Naive thymus-derived CD8-positive, alpha-beta T cell (primary cell): ENCODE measurements at regions not wholly inside any gene's neighbourhood (a gene's known extent, or its start where the extent isn't known, plus 50 kb on each side); places are given as distances from the start of the nearest gene placed in this dataset.

Experiments used
- ATAC-seq, 2 donors: fragments of 150-1000 bp; cut with Tn5 transposase in 1 of 2; sonication (Bioruptor Pico), chemical (Tn5 transposase) in 1 of 2; 1 replicate in 1 of 2; 2 replicates in 1 of 2; pipeline ENCODE4 v1.10.0; 2021; ENCODE audit warnings: mild to moderate bottlenecking in 2 of 2, moderate library complexity in 2 of 2
- POLR2A ChIA-PET: fragments of 350-600 bp; sonication (Branson Sonifier 250); formaldehyde crosslinking; loops from one replicate; lab custom pipeline; 2021; ENCODE audit warnings: antibody characterized with exemption; lab: Charles Lee
- DNase-seq, 10 donors: peaks; one replicate each; pipeline versions ENCODE4 v3.0.0 to v3.0.0-alpha.2; 2020 to 2022
- H3K27ac Mint-ChIP-seq, 10 donors: one replicate each; pipeline ENCODE4 v1.8.0; 2020 to 2022; ENCODE audit warnings: mild to moderate bottlenecking in 10 of 10, mixed read lengths in 10 of 10, moderate library complexity in 4 of 10, inconsistent platforms in 1 of 10
- H3K27me3 Mint-ChIP-seq, 5 donors: one replicate each; pipeline ENCODE4 v1.8.0; 2021 to 2022; ENCODE audit warnings: mixed read lengths in 5 of 5
- H3K36me3 Mint-ChIP-seq, 3 donors: one replicate each; pipeline ENCODE4 v1.8.0; 2020 to 2022; ENCODE audit warnings: mixed read lengths in 3 of 3, mild to moderate bottlenecking in 2 of 3, inconsistent platforms in 1 of 3
- H3K4me1 Mint-ChIP-seq, 4 donors: one replicate each; pipeline ENCODE4 v1.8.0; 2021 to 2022; ENCODE audit warnings: mixed read lengths in 4 of 4
- H3K4me3 Mint-ChIP-seq, 10 donors: one replicate each; pipeline ENCODE4 v1.8.0; 2020 to 2022; ENCODE audit warnings: mild to moderate bottlenecking in 10 of 10, mixed read lengths in 10 of 10, moderate library complexity in 6 of 10, inconsistent platforms in 1 of 10
- H3K9me3 Mint-ChIP-seq, 9 donors: one replicate each; pipeline ENCODE4 v1.8.0; 2020 to 2022; ENCODE audit warnings: mixed read lengths in 9 of 9, mild to moderate bottlenecking in 3 of 9, inconsistent platforms in 1 of 9, moderate library complexity in 1 of 9

DNA sequence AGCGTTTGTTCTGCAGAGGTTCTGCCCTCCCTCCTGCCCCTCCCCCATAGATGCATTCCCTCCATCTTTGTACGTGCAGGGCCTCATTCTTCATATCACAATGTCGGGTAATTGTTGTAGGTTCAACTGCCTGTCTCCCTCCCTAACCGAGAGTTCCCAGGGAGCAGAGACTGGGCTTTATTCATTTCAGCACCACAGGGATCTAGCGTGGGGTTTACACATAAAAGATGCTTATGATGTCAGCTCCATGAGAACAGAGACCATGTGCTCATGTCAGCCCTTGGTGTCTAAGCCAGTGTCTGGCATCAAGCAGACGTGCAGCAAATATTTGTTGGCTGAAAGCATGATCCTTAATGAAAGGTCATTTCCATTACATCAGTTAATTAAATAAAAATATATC is 298.9 kb upstream of the TRIB2 start:
- peaks cover 10 to 42% (median 36%) of the 10 kb centered on the region in 4 donors for H3K4me1 Mint-ChIP-seq
- ATAC-seq: no peak
- no peak for DNase-seq
- H3K9me3 Mint-ChIP-seq: no peaks in the 10 kb centered on the region
- no peak overlapping the region for H3K4me3 Mint-ChIP-seq
- POLR2A ChIA-PET: interaction anchor here (0.7 to 1.1 kb wide), 2 partner anchors 190 to 298 kb away, joined by 3 read pairs; no protein-coding TSS in a partner anchor
- H3K27ac Mint-ChIP-seq: no peak overlapping the region
- H3K36me3 Mint-ChIP-seq: no peaks in the 10 kb centered on the region
- H3K27me3 Mint-ChIP-seq: no peaks in the 10 kb centered on the region

DNA sequence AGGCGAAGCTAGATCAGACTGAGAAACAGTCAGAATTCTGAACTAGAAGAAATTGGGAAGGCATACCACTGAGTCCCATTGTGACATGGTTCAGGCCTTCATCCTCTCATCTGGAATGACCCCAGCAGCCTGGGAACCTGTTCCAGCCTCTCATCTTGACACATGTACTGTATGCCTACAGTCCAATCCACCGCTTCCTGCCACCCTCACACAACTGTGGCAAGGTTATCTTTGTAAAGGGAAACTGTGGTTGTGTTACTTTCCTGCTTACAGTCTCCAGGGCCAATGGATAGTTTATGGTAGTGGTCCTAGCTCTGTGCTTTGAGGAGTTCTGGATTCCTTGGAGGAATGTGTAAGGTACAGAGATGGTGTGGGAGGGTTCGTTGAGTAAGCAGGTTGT is 296.9 kb upstream of the TRIB2 start:
- H3K4me3 Mint-ChIP-seq: no peak overlapping the region
- DNase-seq (no peak), ATAC-seq (no peak)
- POLR2A ChIA-PET: no interaction called here
- peaks cover 9 to 36% (median 31%) of the 10 kb centered on the region in 4 donors for H3K4me1 Mint-ChIP-seq
- H3K27ac Mint-ChIP-seq: peak overlapping the region in 1 of 10 donors; percentile 61
- H3K9me3 Mint-ChIP-seq: no peaks in the 10 kb centered on the region
- H3K27me3 Mint-ChIP-seq: no peaks in the 10 kb centered on the region
- no peaks in the 10 kb centered on the region for H3K36me3 Mint-ChIP-seq

DNA sequence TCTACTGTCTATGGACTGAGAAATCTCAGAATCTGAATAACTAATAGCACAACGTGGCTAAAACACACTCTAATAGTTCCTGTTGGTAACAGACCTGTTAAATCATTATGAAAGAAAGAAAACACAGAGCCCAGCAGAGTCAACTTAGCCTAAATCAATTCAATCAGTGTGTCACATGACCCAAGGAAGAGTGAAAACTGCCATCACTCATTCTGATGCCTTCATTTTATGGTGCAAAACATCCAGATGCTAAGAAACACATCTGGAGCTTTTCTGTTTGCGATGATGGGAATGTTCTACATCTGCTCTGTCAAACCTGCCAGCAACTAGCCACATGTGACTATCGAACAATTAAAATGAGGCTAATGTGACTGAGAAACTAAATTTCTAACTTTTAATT is 295.7 kb upstream of the TRIB2 start:
- DNase-seq (no peak), ATAC-seq (no peak)
- no peaks in the 10 kb centered on the region for H3K9me3 Mint-ChIP-seq
- POLR2A ChIA-PET: no interaction called here
- no peak overlapping the region for H3K27ac Mint-ChIP-seq
- peaks cover 9 to 35% (median 28%) of the 10 kb centered on the region in 4 donors for H3K4me1 Mint-ChIP-seq
- H3K27me3 Mint-ChIP-seq: no peaks in the 10 kb centered on the region
- H3K36me3 Mint-ChIP-seq: no peaks in the 10 kb centered on the region
- H3K4me3 Mint-ChIP-seq: no peak overlapping the region

DNA sequence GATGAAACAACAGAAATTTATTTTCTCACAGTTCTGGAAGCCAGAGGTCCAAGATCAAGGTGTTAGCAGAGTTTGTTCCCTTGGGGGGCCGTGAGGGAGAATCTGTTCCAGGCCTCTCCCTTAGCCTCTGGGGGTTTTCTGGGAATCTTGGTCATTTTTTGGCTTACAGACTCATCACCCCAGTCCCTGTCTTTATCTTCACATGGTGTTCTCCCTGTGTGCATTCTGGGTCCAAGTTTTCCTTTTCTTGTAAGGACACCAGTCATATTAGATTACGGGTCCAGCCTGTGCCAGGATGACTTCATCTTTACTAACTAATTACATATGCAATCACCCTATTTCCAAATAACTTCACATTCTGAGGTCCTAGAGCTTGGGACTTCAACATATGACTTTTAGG is 292.5 kb upstream of the TRIB2 start:
- DNase-seq (no peak), ATAC-seq (no peak)
- no peaks in the 10 kb centered on the region for H3K9me3 Mint-ChIP-seq
- no peak overlapping the region for H3K4me3 Mint-ChIP-seq
- POLR2A ChIA-PET: no interaction called here
- H3K27me3 Mint-ChIP-seq: no peaks in the 10 kb centered on the region
- H3K36me3 Mint-ChIP-seq: no peaks in the 10 kb centered on the region
- peaks cover 3 to 16% (median 10%) of the 10 kb centered on the region in 4 donors for H3K4me1 Mint-ChIP-seq
- no peak overlapping the region for H3K27ac Mint-ChIP-seq

DNA sequence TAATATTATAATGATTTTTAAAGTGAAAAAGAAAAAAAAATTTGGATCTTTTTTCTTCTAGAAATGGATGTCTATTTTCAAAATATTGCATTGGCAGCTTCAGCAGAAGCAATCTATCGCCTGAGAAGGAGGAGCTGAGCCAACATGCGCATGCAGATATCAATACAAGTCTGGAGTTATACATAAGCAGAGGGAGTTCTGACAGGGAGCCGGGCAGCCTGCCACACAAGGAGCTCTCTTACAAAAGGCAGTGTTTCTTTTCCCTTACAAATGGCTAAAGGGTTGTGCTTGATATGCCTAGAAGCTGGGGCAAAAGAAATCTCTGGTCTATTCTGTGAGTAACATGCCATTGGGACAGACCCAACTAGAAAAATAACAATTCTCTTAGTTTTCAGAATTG is 291.9 kb upstream of the TRIB2 start:
- Mint-ChIP-seq H3K36me3 (no peaks in the 10 kb centered on the region), H3K4me3 (no peak overlapping the region), H3K4me1 (peaks cover 3 to 13% (median 11%) of the 10 kb centered on the region in 4 donors), H3K9me3 (no peaks in the 10 kb centered on the region), H3K27ac (no peak overlapping the region), H3K27me3 (no peaks in the 10 kb centered on the region)
- DNase-seq (no peak), ATAC-seq (no peak)
- POLR2A ChIA-PET: no interaction called here

DNA sequence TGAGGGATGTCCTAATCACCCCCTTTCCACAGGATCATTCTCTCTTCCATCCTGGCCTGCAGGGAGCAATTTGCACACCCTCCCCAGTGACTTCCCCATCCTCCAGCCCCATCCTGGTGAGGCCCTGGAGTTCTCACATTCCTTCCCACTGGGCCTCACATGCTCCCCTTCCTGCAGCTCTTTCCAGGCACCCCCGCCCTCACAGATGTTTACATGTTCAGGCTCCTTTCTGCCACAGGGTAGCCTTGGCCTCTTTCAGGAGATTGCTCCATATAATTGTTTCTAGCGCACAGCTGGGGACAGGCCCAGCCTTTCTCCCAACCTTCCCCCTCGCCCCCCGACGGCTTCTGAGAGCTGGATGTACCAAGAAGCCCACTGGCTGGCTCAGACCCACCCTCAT is 288.4 kb upstream of the TRIB2 start:
- Mint-ChIP-seq H3K9me3 (no peaks in the 10 kb centered on the region), H3K4me1 (peaks cover 7 to 22% (median 14%) of the 10 kb centered on the region in 4 donors), H3K27me3 (no peaks in the 10 kb centered on the region), H3K4me3 (no peak overlapping the region), H3K36me3 (no peaks in the 10 kb centered on the region), H3K27ac (peak overlapping the region in 3 of 10 donors; percentile 18 to 44 (median 36))
- POLR2A ChIA-PET: interaction anchor here (0.9 to 1.1 kb wide), 2 partner anchors 129 to 281 kb away, joined by 3 read pairs; no protein-coding TSS in a partner anchor
- ATAC-seq: no peak
- no peak for DNase-seq

DNA sequence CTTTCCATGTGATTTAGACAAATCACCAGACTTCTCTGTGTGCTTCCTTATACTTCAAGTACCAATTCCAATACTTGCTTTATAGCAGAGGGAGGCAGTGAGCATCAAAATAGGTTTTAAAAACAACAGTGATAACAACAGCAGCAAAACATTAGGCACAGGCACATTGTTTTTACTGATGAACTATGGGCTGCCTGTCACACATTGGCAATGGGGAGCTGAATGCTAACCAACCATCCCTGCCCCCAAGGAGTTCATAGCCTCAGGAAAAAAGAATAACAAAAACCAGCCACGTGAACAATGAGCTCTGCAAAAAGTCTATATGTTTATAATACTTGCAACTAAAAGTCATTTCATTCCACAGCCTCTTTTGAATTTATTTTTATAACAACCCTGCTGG is 287.9 kb upstream of the TRIB2 start:
- Mint-ChIP-seq H3K27ac (peak overlapping the region in 3 of 10 donors; percentile 15 to 36 (median 15)), H3K27me3 (no peaks in the 10 kb centered on the region), H3K9me3 (no peaks in the 10 kb centered on the region), H3K36me3 (no peaks in the 10 kb centered on the region), H3K4me1 (peaks cover 7 to 22% (median 14%) of the 10 kb centered on the region in 4 donors), H3K4me3 (no peak overlapping the region)
- no peak for ATAC-seq
- POLR2A ChIA-PET: interaction anchor here (0.9 to 1.1 kb wide), 2 partner anchors 128 to 280 kb away, joined by 3 read pairs; no protein-coding TSS in a partner anchor
- no peak for DNase-seq

DNA sequence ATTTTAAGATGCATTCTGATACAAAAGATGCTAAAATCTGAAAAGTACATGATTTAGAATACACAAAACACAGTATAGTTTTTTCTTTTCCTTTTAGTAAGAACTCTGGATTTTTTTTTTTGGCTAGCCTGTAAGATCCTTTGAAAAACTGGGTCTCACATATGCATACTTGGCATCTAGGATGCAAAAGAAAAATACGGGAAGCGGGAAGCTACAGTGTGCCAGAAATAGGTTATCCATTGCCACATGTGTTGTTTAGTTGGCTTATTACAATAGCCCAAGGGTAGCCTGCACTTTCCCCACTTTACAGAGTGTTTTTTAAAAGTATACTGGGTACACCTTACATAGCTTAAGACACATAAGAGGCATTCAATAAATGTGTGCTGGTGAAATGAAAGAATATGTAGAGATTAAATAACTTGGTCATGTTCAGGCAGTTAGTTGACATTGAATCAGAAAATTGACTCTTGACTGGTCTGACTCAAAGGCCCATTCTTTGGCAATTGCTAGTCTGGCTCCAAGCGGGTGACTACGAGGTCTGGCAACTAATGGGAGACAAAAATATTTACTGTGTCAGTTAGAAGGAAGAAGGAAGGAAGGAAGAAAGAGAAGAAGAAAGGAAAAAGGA is 286.8 kb upstream of the TRIB2 start:
- Mint-ChIP-seq H3K27ac (peak overlapping the region in 6 of 10 donors; percentile 31 to 82 (median 73)), H3K36me3 (no peaks in the 10 kb centered on the region), H3K27me3 (no peaks in the 10 kb centered on the region), H3K9me3 (no peaks in the 10 kb centered on the region), H3K4me1 (peaks cover 8 to 24% (median 15%) of the 10 kb centered on the region in 4 donors), H3K4me3 (peak overlapping the region in 7 of 10 donors; percentile 5 to 78 (median 53))
- DNase-seq (no peak), ATAC-seq (no peak)
- POLR2A ChIA-PET: interaction anchor here (0.8 kb wide), 1 partner anchor 442 kb away, joined by 4 read pairs; no protein-coding TSS in a partner anchor

DNA sequence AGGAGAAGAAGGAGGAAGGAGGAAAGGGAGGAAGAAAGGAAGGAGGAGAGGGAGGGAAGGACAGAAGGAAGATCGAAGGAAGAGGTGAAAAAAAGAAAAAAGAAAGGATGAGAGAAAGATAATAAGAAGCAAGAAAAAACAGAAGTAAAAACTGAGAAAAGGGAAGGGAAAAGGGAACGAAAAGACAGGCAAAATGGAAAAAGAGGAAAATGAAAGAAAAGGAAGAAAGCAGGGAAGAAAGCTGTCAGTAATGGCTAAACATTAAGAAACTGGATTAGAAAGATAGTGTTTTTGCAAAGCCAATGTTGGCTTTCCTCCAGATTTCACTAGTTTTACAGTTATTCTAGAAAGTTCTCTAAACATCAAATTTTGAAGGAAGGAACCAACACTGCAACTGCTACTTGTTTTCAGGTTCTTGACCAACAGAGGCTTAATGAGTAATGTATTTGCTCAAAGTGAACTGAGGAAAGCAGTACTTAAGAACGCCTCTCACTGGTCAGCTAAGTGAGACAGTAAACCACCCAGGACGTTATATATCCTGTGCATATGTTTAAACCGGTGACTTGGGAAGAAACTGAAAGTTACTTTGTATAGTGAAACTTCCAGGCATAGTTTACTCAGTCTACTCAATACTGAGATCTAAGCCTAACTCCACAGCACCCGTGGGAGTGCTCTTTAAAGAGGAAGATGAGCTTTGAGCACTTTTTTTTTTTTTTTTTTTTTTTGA is 286.2 kb upstream of the TRIB2 start:
- Mint-ChIP-seq H3K36me3 (no peaks in the 10 kb centered on the region), H3K4me1 (peaks cover 13 to 31% (median 22%) of the 10 kb centered on the region in 4 donors), H3K27me3 (no peaks in the 10 kb centered on the region), H3K4me3 (peak overlapping the region; percentile 42 to 80 (median 72)), H3K9me3 (no peaks in the 10 kb centered on the region), H3K27ac (peak overlapping the region in 7 of 10 donors; percentile 17 to 82 (median 75))
- ATAC-seq (peak; percentile 32 to 47), DNase-seq (peak in 1 of 10 donors; percentile 17)
- POLR2A ChIA-PET: interaction anchor here (0.6 to 0.8 kb wide), 4 partner anchors 9 to 443 kb away, joined by 3 to 4 read pairs (median 3); no protein-coding TSS in a partner anchor

DNA sequence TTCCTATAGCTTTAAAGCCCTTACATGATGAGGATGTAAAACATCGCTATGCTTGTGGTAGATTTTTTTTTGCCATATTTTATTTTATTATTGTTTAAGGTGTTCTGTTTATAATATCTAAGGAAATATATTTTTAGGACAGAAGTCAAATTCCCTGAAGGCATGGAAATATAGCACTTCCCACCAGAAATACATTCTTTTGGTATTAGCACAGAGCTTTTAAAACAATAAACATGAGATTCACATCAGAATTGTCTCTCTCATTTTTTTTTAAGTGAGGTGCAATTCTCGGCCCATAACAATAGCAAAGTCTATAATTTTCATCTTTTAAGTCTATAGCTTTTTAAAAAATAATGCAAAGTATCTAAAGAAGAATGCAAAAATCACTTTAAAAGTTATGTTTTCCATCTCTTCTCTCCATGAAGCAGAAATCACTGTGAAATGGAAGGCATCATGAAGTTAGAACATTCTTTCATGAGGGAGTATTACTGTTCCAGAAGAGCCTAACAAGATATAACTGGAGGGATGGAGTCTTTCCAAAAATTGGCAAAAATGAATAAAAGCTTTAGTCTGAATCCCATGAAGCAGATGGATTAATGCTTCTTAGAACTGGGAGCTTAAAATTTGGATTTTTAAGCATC is 283.6 kb upstream of the TRIB2 start:
- Mint-ChIP-seq H3K36me3 (no peaks in the 10 kb centered on the region), H3K27me3 (no peaks in the 10 kb centered on the region), H3K9me3 (no peaks in the 10 kb centered on the region), H3K4me3 (no peak overlapping the region), H3K27ac (no peak overlapping the region), H3K4me1 (peaks cover 19 to 49% (median 36%) of the 10 kb centered on the region in 4 donors)
- no peak for ATAC-seq
- no peak for DNase-seq
- POLR2A ChIA-PET: interaction anchor here (2.7 kb wide), 1 partner anchor 284 kb away, joined by 17 read pairs; the partner anchor contains the start of gene TRIB2

DNA sequence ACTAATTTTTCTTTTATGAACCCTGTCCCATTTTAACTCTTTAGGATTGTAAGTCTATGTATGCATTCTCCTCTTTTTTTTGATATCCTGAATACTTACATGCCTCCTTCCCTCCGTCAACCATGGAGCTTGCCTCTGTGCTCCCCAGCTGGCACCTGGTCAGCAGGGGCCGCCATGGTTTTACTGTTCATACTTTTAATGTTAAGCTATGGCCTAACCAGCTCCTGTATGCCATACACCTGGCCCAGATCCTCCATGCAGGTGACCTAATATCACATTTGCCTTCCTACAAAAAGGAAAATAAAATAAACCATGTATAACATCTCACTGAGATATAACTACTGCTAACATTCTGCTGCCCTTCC is 283.1 kb upstream of the TRIB2 start:
- DNase-seq: no peak
- POLR2A ChIA-PET: interaction anchor here (2.7 kb wide), 1 partner anchor 283 kb away, joined by 17 read pairs; the partner anchor contains the start of gene TRIB2
- no peak for ATAC-seq
- Mint-ChIP-seq H3K27ac (peak overlapping the region in 2 of 10 donors; percentile 54 to 62), H3K9me3 (no peaks in the 10 kb centered on the region), H3K4me3 (no peak overlapping the region), H3K36me3 (no peaks in the 10 kb centered on the region), H3K27me3 (no peaks in the 10 kb centered on the region), H3K4me1 (peaks cover 19 to 49% (median 36%) of the 10 kb centered on the region in 4 donors)

DNA sequence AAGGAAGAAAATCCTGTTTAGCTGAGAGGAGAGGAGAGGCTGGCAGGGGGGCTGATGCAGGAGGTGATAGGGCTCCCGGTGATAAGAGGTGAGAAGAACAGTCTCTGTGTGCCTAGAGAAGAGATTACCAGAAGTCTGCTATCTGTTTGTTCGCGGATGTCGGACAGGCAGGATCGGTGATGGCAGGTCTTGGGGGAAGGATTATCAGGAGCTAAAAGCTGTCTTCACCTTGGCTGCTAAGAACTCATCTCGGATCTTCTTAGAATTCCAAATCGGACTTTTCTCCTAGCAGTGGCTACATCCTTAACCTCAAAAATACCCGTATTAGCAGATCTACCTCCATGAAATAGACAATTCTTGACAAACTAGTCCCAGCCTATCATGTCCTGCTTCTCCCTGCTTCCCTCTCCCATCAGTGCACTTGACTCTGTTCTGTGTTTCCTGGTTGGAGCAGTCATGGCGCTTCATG is 282.1 kb upstream of the TRIB2 start:
- Mint-ChIP-seq H3K27ac (peak overlapping the region in 3 of 10 donors; percentile 18 to 61 (median 22)), H3K27me3 (no peaks in the 10 kb centered on the region), H3K9me3 (no peaks in the 10 kb centered on the region), H3K36me3 (no peaks in the 10 kb centered on the region), H3K4me3 (no peak overlapping the region), H3K4me1 (peaks cover 17 to 43% (median 35%) of the 10 kb centered on the region in 4 donors)
- ATAC-seq (no peak), DNase-seq (no peak)
- POLR2A ChIA-PET: interaction anchor here (1.0 to 2.7 kb wide), 2 partner anchors 19 to 282 kb away, joined by 4 to 17 read pairs; partner anchors contain the start of gene TRIB2
